HUES48 (cell line): ENCODE measurements at regions not wholly inside any gene's neighbourhood (a gene's known extent, or its start where the extent isn't known, plus 50 kb on each side); places are given as distances from the start of the nearest gene placed in this dataset.

Experiments used
- H3K27ac ChIP-seq: one replicate; pipeline ENCODE4 v1.7.0; 2013; ENCODE audit warnings: low read depth, low read length, inconsistent platforms
- H3K27me3 ChIP-seq: 2 replicates; pipeline ENCODE4 v1.6.1; 2013; ENCODE audit warnings: mild to moderate bottlenecking, low read length; ENCODE audit not compliant: control insufficient read depth, insufficient read depth
- H3K36me3 ChIP-seq: 2 replicates; pipeline ENCODE4 v1.6.1; 2013; ENCODE audit warnings: low read length; ENCODE audit not compliant: control insufficient read depth, insufficient read depth
- H3K4me1 ChIP-seq: 2 replicates; pipeline ENCODE4 v1.6.1; 2013; ENCODE audit warnings: mild to moderate bottlenecking, low read length; ENCODE audit not compliant: control insufficient read depth, insufficient read depth
- H3K4me3 ChIP-seq: 2 replicates; pipeline ENCODE4 v1.5.1; 2013; ENCODE audit warnings: mild to moderate bottlenecking, low read depth, low read length
- H3K9ac ChIP-seq: 2 replicates; pipeline ENCODE4 v1.6.1; 2013; ENCODE audit warnings: mild to moderate bottlenecking, low read depth, low read length, moderate library complexity
- H3K9me3 ChIP-seq: 2 replicates; pipeline ENCODE4 v1.6.1; 2013; ENCODE audit warnings: low read length; ENCODE audit not compliant: control insufficient read depth, insufficient read depth

GRCh38 chr7:133190650-133191049 lies 62.2 kb upstream of the EXOC4 start:
- Histone ChIP-seq H3K4me1 (peaks cover 14% of the 10 kb centered on the region), H3K27ac (no peak overlapping the region), H3K4me3 (no peak overlapping the region), H3K27me3 (no peaks in the 10 kb centered on the region), H3K36me3 (no peaks in the 10 kb centered on the region), H3K9me3 (no peaks in the 10 kb centered on the region; the same call in 1 of the 2 replicates), H3K9ac (no peak overlapping the region)

- H3K9me3 ChIP-seq: no peaks in the 10 kb centered on the region; the same call in 1 of the 2 replicates
- H3K27ac ChIP-seq: no peak overlapping the region
- H3K9ac ChIP-seq: no peak overlapping the region
- H3K27me3 ChIP-seq: no peaks in the 10 kb centered on the region
- peaks cover 19% of the 10 kb centered on the region for H3K4me1 ChIP-seq
- H3K4me3 ChIP-seq: no peak overlapping the region
- H3K36me3 ChIP-seq: no peaks in the 10 kb centered on the region
Measured at GRCh38 chr7:133191787-133192186, 61.1 kb upstream of the EXOC4 start.

GRCh38 chr7:133195868-133196267 lies 57.0 kb upstream of the EXOC4 start:
- Histone ChIP-seq H3K4me3 (no peak overlapping the region), H3K27me3 (no peaks in the 10 kb centered on the region)

GRCh38 chr7:133196856-133197612 lies 55.8 kb upstream of the EXOC4 start:
- peak overlapping the region; percentile 35 for H3K4me3 ChIP-seq
- H3K9me3 ChIP-seq: no peaks in the 10 kb centered on the region; the same call in 1 of the 2 replicates
- H3K36me3 ChIP-seq: no peaks in the 10 kb centered on the region
- peaks cover 19% of the 10 kb centered on the region for H3K4me1 ChIP-seq
- H3K27me3 ChIP-seq: no peaks in the 10 kb centered on the region
- no peak overlapping the region for H3K9ac ChIP-seq
- peak overlapping the region; percentile 91 for H3K27ac ChIP-seq

More at GRCh38 chr7:133195868-133196267, 57.0 kb upstream of the EXOC4 start:
- H3K27ac ChIP-seq: no peak overlapping the region
- no peak overlapping the region for H3K9ac ChIP-seq
- no peaks in the 10 kb centered on the region for H3K36me3 ChIP-seq
- no peaks in the 10 kb centered on the region; the same call in 1 of the 2 replicates for H3K9me3 ChIP-seq
- peaks cover 19% of the 10 kb centered on the region for H3K4me1 ChIP-seq

- H3K9ac ChIP-seq: no peak overlapping the region
- H3K9me3 ChIP-seq: no peaks in the 10 kb centered on the region; the same call in 1 of the 2 replicates
- H3K4me3 ChIP-seq: no peak overlapping the region
- H3K27me3 ChIP-seq: no peaks in the 10 kb centered on the region
- peak overlapping the region; percentile 91 for H3K27ac ChIP-seq
- H3K4me1 ChIP-seq: peaks cover 19% of the 10 kb centered on the region
- no peaks in the 10 kb centered on the region for H3K36me3 ChIP-seq
Measured at GRCh38 chr7:133197972-133198544, 54.8 kb upstream of the EXOC4 start.

GRCh38 chr7:133199831-133200230 lies 53.0 kb upstream of the EXOC4 start:
- H3K27me3 ChIP-seq: no peaks in the 10 kb centered on the region
- no peaks in the 10 kb centered on the region for H3K9me3 ChIP-seq
- H3K36me3 ChIP-seq: no peaks in the 10 kb centered on the region
- H3K9ac ChIP-seq: no peak overlapping the region
- peaks cover 19% of the 10 kb centered on the region for H3K4me1 ChIP-seq
- no peak overlapping the region for H3K27ac ChIP-seq
- no peak overlapping the region for H3K4me3 ChIP-seq

GRCh38 chr7:133201470-133201869 lies 51.4 kb upstream of the EXOC4 start:
- H3K9me3 ChIP-seq: no peaks in the 10 kb centered on the region
- peaks cover 16% of the 10 kb centered on the region for H3K4me1 ChIP-seq
- no peaks in the 10 kb centered on the region for H3K36me3 ChIP-seq
- H3K9ac ChIP-seq: no peak overlapping the region
- no peaks in the 10 kb centered on the region for H3K27me3 ChIP-seq
- H3K4me3 ChIP-seq: no peak overlapping the region
- H3K27ac ChIP-seq: no peak overlapping the region

- Histone ChIP-seq H3K36me3 (no peaks in the 10 kb centered on the region), H3K27ac (no peak overlapping the region), H3K4me3 (no peak overlapping the region), H3K9ac (no peak overlapping the region), H3K9me3 (no peaks in the 10 kb centered on the region; the same call in 1 of the 2 replicates), H3K27me3 (no peaks in the 10 kb centered on the region), H3K4me1 (peaks cover 4% of the 10 kb centered on the region)
Measured at GRCh38 chr7:133202942-133203341, 49.9 kb upstream of the EXOC4 start.
